ENCODE measurements at regions not wholly inside any gene's neighbourhood (a gene's known extent, or its start where the extent isn't known, plus 50 kb on each side); places are given as distances from the start of the nearest gene placed in this dataset.
"Not testable (repeated sequence)": the region's sequence is repeated elsewhere in the genome, so short reads cannot be mapped to it uniquely, and the experiment has no call there.

- Mint-ChIP-seq H3K36me3 (no peaks in the 10 kb centered on the region), H3K4me1 (no peaks in the 10 kb centered on the region), H3K27me3 (peaks cover 7% of the 10 kb centered on the region), H3K27ac (no peak overlapping the region), H3K4me3 (no peak overlapping the region), H3K9me3 (no peaks in the 10 kb centered on the region)
- ATAC-seq (ENCODE audit: low read depth) (no peak), DNase-seq (ENCODE audit: low spot score in 2 of 2) (no peak)
Measured at GRCh38 chr21:15626031-15626430, 103.8 kb upstream of the USP25 start.

DNA sequence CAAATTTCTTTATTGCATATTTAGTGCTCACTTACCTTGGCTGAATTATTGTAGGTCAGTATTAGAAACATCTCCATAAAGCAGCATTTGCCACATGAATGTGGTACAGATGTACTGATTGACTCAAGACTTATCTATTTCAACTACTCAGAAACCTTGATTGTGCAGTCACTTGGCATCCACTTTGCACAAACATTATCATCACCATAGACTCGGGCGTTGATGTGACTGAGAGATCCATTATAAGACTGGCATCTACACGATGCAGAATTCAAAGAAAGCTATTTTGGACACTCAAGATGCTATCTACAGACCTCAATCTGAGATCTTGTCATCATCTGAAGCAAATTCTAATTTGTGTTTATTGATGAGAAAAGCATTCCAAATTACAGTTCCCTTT is 102.8 kb upstream of the USP25 start:
- H3K9me3 Mint-ChIP-seq, result no peaks in the 10 kb centered on the region
- no peak for ATAC-seq (ENCODE audit: low read depth)
- H3K4me3 Mint-ChIP-seq, result no peak overlapping the region
- no peaks in the 10 kb centered on the region for H3K36me3 Mint-ChIP-seq
- H3K27me3 Mint-ChIP-seq, result peaks cover 7% of the 10 kb centered on the region
- H3K4me1 Mint-ChIP-seq, result no peaks in the 10 kb centered on the region
- DNase-seq (ENCODE audit: low spot score in 2 of 2), result no peak
- H3K27ac Mint-ChIP-seq, result no peak overlapping the region

DNA sequence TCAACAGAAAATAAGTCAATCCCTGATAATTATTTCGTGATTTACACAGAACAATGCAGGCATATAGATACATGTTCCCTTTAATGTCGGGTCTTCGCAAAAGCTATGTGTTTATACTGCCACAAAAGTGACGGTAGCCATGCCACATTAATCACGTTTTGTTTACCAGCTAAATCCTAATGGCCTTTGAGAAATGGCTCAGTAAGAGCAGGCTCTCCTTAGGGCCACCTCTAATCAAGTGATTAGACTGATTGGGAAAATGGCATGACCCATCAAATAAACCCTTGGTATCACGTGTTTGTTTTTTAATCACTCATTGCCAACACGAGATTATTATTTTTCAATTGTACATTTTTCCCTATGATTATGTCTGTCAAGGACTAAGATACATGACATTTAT is 102.0 kb upstream of the USP25 start:
- Mint-ChIP-seq H3K36me3 (no peaks in the 10 kb centered on the region), H3K9me3 (no peaks in the 10 kb centered on the region), H3K27me3 (peaks cover 7% of the 10 kb centered on the region), H3K27ac (no peak overlapping the region), H3K4me3 (no peak overlapping the region), H3K4me1 (no peaks in the 10 kb centered on the region)
- DNase-seq (ENCODE audit: low spot score in 2 of 2) (no peak), ATAC-seq (ENCODE audit: low read depth) (no peak)

GRCh38 chr21:15631342-15631741 is 98.4 kb upstream of the USP25 start:
- ATAC-seq (ENCODE audit: low read depth) (no peak), DNase-seq (ENCODE audit: low spot score in 2 of 2) (no peak)
- Mint-ChIP-seq H3K4me1 (no peaks in the 10 kb centered on the region), H3K9me3 (no peaks in the 10 kb centered on the region), H3K4me3 (no peak overlapping the region), H3K36me3 (no peaks in the 10 kb centered on the region), H3K27me3 (peaks cover 3% of the 10 kb centered on the region), H3K27ac (no peak overlapping the region)

- H3K4me3 Mint-ChIP-seq; DNase-seq (ENCODE audit: low spot score in 2 of 2); H3K4me1 Mint-ChIP-seq; H3K36me3 Mint-ChIP-seq; H3K9me3 Mint-ChIP-seq; H3K27me3 Mint-ChIP-seq; H3K27ac Mint-ChIP-seq; ATAC-seq (ENCODE audit: low read depth): not testable (repeated sequence)
Measured at GRCh38 chr21:15634541-15634940, 95.2 kb upstream of the USP25 start.

DNA sequence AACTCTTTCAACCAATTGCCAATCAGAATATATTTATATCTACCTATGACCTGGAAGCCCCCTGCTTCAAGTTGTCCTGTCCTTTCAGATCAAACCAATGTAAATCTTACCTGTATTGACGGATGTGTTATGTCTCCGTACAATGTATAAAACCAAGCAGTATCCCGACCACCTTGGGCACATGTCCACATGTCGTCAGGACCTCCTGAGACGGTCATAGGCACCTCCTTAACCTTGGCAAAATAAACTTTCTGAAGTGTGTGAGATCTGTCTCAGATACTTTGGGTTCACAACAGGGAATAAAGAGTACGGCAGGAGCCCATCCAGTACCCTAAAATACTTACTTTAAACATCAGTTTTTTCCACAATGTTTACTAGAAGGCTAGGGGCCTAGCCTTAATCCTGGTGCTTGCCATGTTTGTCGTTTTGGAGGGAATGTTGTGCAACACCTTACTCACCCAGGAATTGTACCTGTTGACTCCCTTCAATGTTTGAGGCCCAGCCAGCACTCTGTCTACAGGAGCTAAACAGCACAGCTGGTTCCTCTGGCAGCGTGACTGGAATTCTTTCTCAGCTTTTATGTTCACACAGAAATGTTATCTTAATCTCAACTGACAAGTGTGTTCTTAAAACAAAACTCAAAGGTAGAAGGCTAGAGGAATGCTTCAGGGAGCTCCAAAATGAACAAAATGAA is 90.8 kb upstream of the USP25 start:
- DNase-seq (ENCODE audit: low spot score in 2 of 2) (no peak), ATAC-seq (ENCODE audit: low read depth) (no peak)
- peaks cover 1% of the 10 kb centered on the region for H3K9me3 Mint-ChIP-seq
- H3K4me1 Mint-ChIP-seq, result no peaks in the 10 kb centered on the region
- H3K36me3 Mint-ChIP-seq, result no peaks in the 10 kb centered on the region
- H3K27me3 Mint-ChIP-seq, result peaks cover 3% of the 10 kb centered on the region
- H3K4me3 Mint-ChIP-seq, result no peak overlapping the region
- H3K27ac Mint-ChIP-seq, result no peak overlapping the region

GRCh38 chr21:15640113-15640512 is 89.7 kb upstream of the USP25 start:
- not testable (repeated sequence) for ATAC-seq (ENCODE audit: low read depth); H3K9me3 Mint-ChIP-seq; H3K4me1 Mint-ChIP-seq; H3K27me3 Mint-ChIP-seq; H3K36me3 Mint-ChIP-seq; H3K27ac Mint-ChIP-seq; DNase-seq (ENCODE audit: low spot score in 2 of 2); H3K4me3 Mint-ChIP-seq

- H3K4me1 Mint-ChIP-seq, result no peaks in the 10 kb centered on the region
- ATAC-seq (ENCODE audit: low read depth) (no peak), DNase-seq (ENCODE audit: low spot score in 2 of 2) (no peak)
- no peak overlapping the region for H3K4me3 Mint-ChIP-seq
- no peak overlapping the region for H3K27ac Mint-ChIP-seq
- peaks cover 1% of the 10 kb centered on the region for H3K9me3 Mint-ChIP-seq
- peaks cover 6% of the 10 kb centered on the region for H3K27me3 Mint-ChIP-seq
- H3K36me3 Mint-ChIP-seq, result no peaks in the 10 kb centered on the region
Measured at GRCh38 chr21:15644489-15644888, 85.3 kb upstream of the USP25 start.

- no peak for DNase-seq (ENCODE audit: low spot score in 2 of 2)
- Mint-ChIP-seq H3K9me3 (no peaks in the 10 kb centered on the region), H3K4me1 (no peaks in the 10 kb centered on the region), H3K36me3 (no peaks in the 10 kb centered on the region), H3K27me3 (peaks cover 4% of the 10 kb centered on the region), H3K4me3 (no peak overlapping the region), H3K27ac (no peak overlapping the region)
- ATAC-seq (ENCODE audit: low read depth), result no peak
Measured at GRCh38 chr21:15645830-15646229, 84.0 kb upstream of the USP25 start.

DNA sequence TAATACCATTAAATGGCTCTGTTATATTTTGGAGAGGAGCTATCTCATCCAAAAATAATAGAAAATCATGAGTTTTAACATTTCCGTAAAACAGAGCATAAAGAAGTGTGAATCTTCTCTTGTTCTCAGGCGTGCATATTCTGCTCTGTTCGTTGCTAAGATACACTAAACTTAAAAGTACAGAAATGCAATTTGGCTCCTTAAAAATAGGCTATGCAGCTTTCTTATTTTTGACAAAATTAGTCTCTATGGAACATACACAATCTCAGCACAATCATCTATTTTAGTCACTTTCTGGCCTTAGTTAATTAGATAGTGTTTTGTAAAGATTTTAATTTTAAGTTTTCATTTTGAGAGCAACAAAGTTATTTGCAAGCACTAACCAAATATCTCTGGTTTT is 79.0 kb upstream of the USP25 start:
- H3K4me1 Mint-ChIP-seq, result no peaks in the 10 kb centered on the region
- H3K27me3 Mint-ChIP-seq, result peaks cover 6% of the 10 kb centered on the region
- H3K4me3 Mint-ChIP-seq, result no peak overlapping the region
- no peaks in the 10 kb centered on the region for H3K36me3 Mint-ChIP-seq
- H3K27ac Mint-ChIP-seq, result no peak overlapping the region
- ATAC-seq (ENCODE audit: low read depth), result no peak
- no peak for DNase-seq (ENCODE audit: low spot score in 2 of 2)
- no peaks in the 10 kb centered on the region for H3K9me3 Mint-ChIP-seq

DNA sequence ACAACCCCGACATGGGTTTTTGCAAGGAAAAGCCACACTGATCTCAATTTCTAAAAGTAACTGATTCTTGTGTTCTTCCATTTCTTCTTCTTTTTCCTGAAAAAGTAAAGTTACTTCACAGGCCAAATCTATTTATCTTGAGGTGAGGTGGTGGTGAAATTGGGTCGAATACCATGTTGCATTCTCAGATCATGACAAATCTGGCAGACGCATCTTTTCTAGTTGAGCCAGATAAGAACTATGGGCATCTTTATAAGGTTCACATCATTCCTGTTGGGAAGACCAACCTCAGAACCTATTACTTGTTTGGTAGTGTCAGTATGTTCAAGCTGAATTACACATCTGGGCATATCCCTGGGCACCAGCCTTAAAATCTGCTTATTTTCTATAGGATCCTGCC is 78.6 kb upstream of the USP25 start:
- Mint-ChIP-seq H3K27me3 (peaks cover 5% of the 10 kb centered on the region), H3K9me3 (no peaks in the 10 kb centered on the region), H3K27ac (no peak overlapping the region), H3K4me3 (no peak overlapping the region), H3K4me1 (no peaks in the 10 kb centered on the region), H3K36me3 (no peaks in the 10 kb centered on the region)
- no peak for ATAC-seq (ENCODE audit: low read depth)
- DNase-seq (ENCODE audit: low spot score in 2 of 2), result no peak

DNA sequence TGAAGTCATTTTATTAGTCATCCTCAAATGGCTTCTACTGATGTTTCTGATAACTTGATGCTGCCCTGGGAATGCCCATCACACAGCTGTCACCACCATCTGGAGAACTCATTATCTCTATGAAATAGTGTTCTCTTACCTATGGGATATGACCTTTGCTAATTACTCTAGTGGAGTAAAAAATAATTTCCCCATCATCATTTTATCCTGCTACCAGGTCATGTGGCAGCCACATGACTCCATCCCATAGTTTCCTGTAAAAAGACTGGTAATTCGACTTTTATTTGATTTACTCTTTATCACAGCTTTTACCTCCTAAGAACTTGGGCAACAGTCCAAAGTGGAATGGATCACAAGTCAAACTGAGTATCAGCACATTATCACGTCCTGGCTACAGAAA is 76.1 kb upstream of the USP25 start:
- H3K27me3 Mint-ChIP-seq, result peaks cover 7% of the 10 kb centered on the region
- no peaks in the 10 kb centered on the region for H3K4me1 Mint-ChIP-seq
- H3K36me3 Mint-ChIP-seq, result no peaks in the 10 kb centered on the region
- ATAC-seq (ENCODE audit: low read depth) (no peak), DNase-seq (ENCODE audit: low spot score in 2 of 2) (no peak)
- H3K27ac Mint-ChIP-seq, result no peak overlapping the region
- H3K4me3 Mint-ChIP-seq, result no peak overlapping the region
- H3K9me3 Mint-ChIP-seq, result peaks cover 2% of the 10 kb centered on the region

GRCh38 chr21:15654171-15654570 is 75.6 kb upstream of the USP25 start:
- ATAC-seq (ENCODE audit: low read depth), result no peak
- no peak overlapping the region for H3K27ac Mint-ChIP-seq

DNA sequence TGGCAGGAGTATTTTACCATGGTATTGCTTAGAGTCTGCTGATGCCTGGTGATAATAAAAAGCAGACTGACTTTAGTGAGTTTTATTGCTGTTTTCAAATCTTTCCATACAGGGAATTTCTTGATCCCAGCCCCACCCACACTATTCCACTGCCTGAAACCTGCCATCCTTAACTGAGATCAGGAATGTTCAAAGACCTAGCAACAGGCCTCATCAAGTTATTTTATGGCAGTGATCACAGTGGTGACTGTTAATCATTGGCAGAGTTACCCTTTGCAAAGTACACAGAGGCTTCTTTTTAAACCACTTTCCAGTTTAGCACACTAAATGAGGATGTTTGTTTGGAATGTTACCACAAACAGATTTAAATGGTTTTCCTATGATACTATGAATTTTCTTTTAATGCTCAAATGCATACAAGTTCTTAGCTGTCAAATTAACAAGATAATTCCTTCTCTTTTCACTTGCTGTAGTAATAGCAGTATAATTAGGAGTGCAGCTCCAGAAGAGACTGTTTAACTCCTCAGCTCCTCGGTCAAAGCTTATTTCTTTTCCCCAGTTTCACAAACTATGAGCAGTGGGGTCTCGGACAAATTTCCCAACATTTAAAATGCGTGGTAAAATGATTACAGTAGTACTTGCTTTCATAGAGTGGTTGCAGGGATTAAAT is 69.9 kb upstream of the USP25 start:
- Mint-ChIP-seq H3K36me3 (no peaks in the 10 kb centered on the region), H3K4me1 (no peaks in the 10 kb centered on the region), H3K4me3 (no peak overlapping the region), H3K27ac (no peak overlapping the region), H3K9me3 (peaks cover 2% of the 10 kb centered on the region), H3K27me3 (peaks cover 5% of the 10 kb centered on the region)
- DNase-seq (ENCODE audit: low spot score in 2 of 2), result no peak
- no peak for ATAC-seq (ENCODE audit: low read depth)

More at GRCh38 chr21:15654171-15654570, 75.6 kb upstream of the USP25 start:
- Mint-ChIP-seq H3K9me3 (peaks cover 2% of the 10 kb centered on the region), H3K27me3 (peaks cover 7% of the 10 kb centered on the region), H3K4me3 (no peak overlapping the region), H3K36me3 (no peaks in the 10 kb centered on the region), H3K4me1 (no peaks in the 10 kb centered on the region)
- DNase-seq (ENCODE audit: low spot score in 2 of 2), result no peak

GRCh38 chr21:15660423-15660804 is 69.4 kb upstream of the USP25 start:
- no peak overlapping the region for H3K4me3 Mint-ChIP-seq
- peaks cover 5% of the 10 kb centered on the region for H3K27me3 Mint-ChIP-seq
- peaks cover 2% of the 10 kb centered on the region for H3K9me3 Mint-ChIP-seq
- no peak overlapping the region for H3K27ac Mint-ChIP-seq
- no peaks in the 10 kb centered on the region for H3K4me1 Mint-ChIP-seq
- no peaks in the 10 kb centered on the region for H3K36me3 Mint-ChIP-seq
- ATAC-seq (ENCODE audit: low read depth) (no peak), DNase-seq (ENCODE audit: low spot score in 2 of 2) (no peak)

Data from memory B cell (primary cell).